ENCODE measurements at regions not wholly inside any gene's neighbourhood (a gene's known extent, or its start where the extent isn't known, plus 50 kb on each side); places are given as distances from the start of the nearest gene placed in this dataset.

GRCh38 chr5:96074870-96075269 lies 113.2 kb upstream of the ELL2 start:
- Histone ChIP-seq H3K4me1 (no peaks in the 10 kb centered on the region), H3K4me3 (no peak overlapping the region), H3K27me3 (no peaks in the 10 kb centered on the region), H3K36me3 (no peaks in the 10 kb centered on the region), H3K27ac (no peak overlapping the region), H3K9me3 (no peaks in the 10 kb centered on the region)
- no peak for DNase-seq
- intact Hi-C loops (cut with DNase I): no loop called here
- TF ChIP-seq POLR2A (IDR thresholded peaks at IDR 0.05) (no peak), POLR2AphosphoS5 (IDR thresholded peaks at IDR 0.05) (no peak), CTCF (IDR thresholded peaks at IDR 0.05) (no peak), EP300 (IDR thresholded peaks at IDR 0.05) (no peak)
- 93 to 96% methylated on average over 2 of the region's 2 CpGs for WGBS, 2 donors

GRCh38 chr5:96074460-96074859 lies 112.8 kb upstream of the ELL2 start:
- H3K9me3 ChIP-seq: no peaks in the 10 kb centered on the region
- WGBS, 2 donors: 83 to 89% methylated on average over 1 of the region's 1 CpG
- no peaks in the 10 kb centered on the region for H3K27me3 ChIP-seq
- intact Hi-C loops (cut with DNase I): no loop called here
- H3K4me3 ChIP-seq: no peak overlapping the region
- no peak for DNase-seq
- H3K4me1 ChIP-seq: no peaks in the 10 kb centered on the region
- TF ChIP-seq CTCF (IDR thresholded peaks at IDR 0.05): no peak
- no peak for TF ChIP-seq POLR2A (IDR thresholded peaks at IDR 0.05)
- no peak for TF ChIP-seq EP300 (IDR thresholded peaks at IDR 0.05)
- no peak for TF ChIP-seq POLR2AphosphoS5 (IDR thresholded peaks at IDR 0.05)
- no peak overlapping the region for H3K27ac ChIP-seq
- H3K36me3 ChIP-seq: no peaks in the 10 kb centered on the region

GRCh38 chr5:96072791-96073165 lies 111.1 kb upstream of the ELL2 start:
- H3K36me3 ChIP-seq: no peaks in the 10 kb centered on the region

GRCh38 chr5:96072138-96072790 lies 110.6 kb upstream of the ELL2 start:
- 71% methylated on average over 4 of the region's 4 CpGs for WGBS, 2 donors
- no peak for DNase-seq
- intact Hi-C loops (cut with DNase I): no loop called here
- TF ChIP-seq POLR2AphosphoS5 (IDR thresholded peaks at IDR 0.05) (no peak), POLR2A (IDR thresholded peaks at IDR 0.05) (no peak), EP300 (IDR thresholded peaks at IDR 0.05) (no peak), CTCF (IDR thresholded peaks at IDR 0.05) (no peak)
- Histone ChIP-seq H3K27ac (no peak overlapping the region), H3K36me3 (no peaks in the 10 kb centered on the region), H3K27me3 (no peaks in the 10 kb centered on the region), H3K4me3 (no peak overlapping the region), H3K9me3 (no peaks in the 10 kb centered on the region), H3K4me1 (peaks cover 0 to 11% (median 10%) of the 10 kb centered on the region in 4 donors)

More at GRCh38 chr5:96072791-96073165, 111.1 kb upstream of the ELL2 start:
- no peaks in the 10 kb centered on the region for H3K27me3 ChIP-seq
- no peak overlapping the region for H3K27ac ChIP-seq
- H3K4me3 ChIP-seq: no peak overlapping the region
- intact Hi-C loops (cut with DNase I): no loop called here
- peaks cover 0 to 6% (median 5%) of the 10 kb centered on the region in 4 donors for H3K4me1 ChIP-seq
- TF ChIP-seq POLR2A (IDR thresholded peaks at IDR 0.05) (no peak), CTCF (IDR thresholded peaks at IDR 0.05) (no peak), POLR2AphosphoS5 (IDR thresholded peaks at IDR 0.05) (no peak), EP300 (IDR thresholded peaks at IDR 0.05) (no peak)
- no peak for DNase-seq
- 89% methylated on average over 3 of the region's 3 CpGs for WGBS, 2 donors
- H3K9me3 ChIP-seq: no peaks in the 10 kb centered on the region

Measured in sigmoid colon (tissue), 6 donors.